ENCODE measurements at regions not wholly inside any gene's neighbourhood (a gene's known extent, or its start where the extent isn't known, plus 50 kb on each side); places are given as distances from the start of the nearest gene placed in this dataset.

DNA sequence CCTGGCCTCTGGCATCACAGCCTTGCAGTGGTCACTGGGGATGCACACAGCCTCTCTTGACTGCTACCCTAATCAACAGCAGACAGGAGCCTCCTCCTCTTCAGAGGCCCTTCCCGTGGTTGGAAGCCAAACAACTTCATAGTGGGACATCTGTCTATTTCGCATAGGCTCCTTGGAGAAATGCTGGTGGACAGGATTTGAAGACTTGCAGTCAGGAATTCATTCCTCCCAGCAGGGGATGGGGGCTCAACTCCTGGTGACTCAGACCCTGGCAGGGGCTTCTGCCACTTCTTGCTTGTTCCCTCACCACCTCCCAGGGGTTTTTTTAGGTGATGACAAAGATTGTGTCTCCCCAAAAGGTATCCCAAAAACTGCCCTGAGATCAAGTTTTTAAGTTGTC, 191.7 kb upstream of the CAMK1G start:
- no peak overlapping the region for H3K9ac ChIP-seq (ENCODE audit: low read length)
- H4K91ac ChIP-seq (ENCODE audit: low read depth, low read length) = no peak overlapping the region
- no peak overlapping the region for H3K18ac ChIP-seq (ENCODE audit: low read length)
- no CpG with 5 or more reads among the region's 2 CpGs for WGBS (ENCODE audit: extremely low coverage, insufficient coverage, insufficient read length)
- H4K8ac ChIP-seq (ENCODE audit: low read depth, low read length) = no peak overlapping the region
- no peak overlapping the region for H2BK120ac ChIP-seq (ENCODE audit: insufficient read depth, low read length, poor library complexity)
- no peak overlapping the region for H3K14ac ChIP-seq (ENCODE audit: low read length)
- H3K27me3 ChIP-seq (ENCODE audit: insufficient read depth, low read length) = no peaks in the 10 kb centered on the region
- H2BK5ac ChIP-seq (ENCODE audit: low read depth, low read length, poor library complexity) = no peak overlapping the region
- no peak overlapping the region for H4K12ac ChIP-seq (ENCODE audit: low read depth, low read length)
- H3K4me3 ChIP-seq (ENCODE audit: low read depth, low read length) = no peak overlapping the region
- H3K79me1 ChIP-seq (ENCODE audit: low read length) = peaks cover 22% of the 10 kb centered on the region
- no peak overlapping the region for H2AK5ac ChIP-seq (ENCODE audit: low read length)
- no peak overlapping the region for H3K23ac ChIP-seq (ENCODE audit: low read length)
- H3K27ac ChIP-seq (ENCODE audit: low read depth, low read length) = no peak overlapping the region
- no peaks in the 10 kb centered on the region for H3K36me3 ChIP-seq (ENCODE audit: control insufficient read depth in 1 of 2, insufficient read depth in 2 of 2, low read length in 2 of 2)
- no peak overlapping the region for H2AFZ ChIP-seq (ENCODE audit: insufficient read depth, low read length, poor library complexity)
- H2BK12ac ChIP-seq (ENCODE audit: low read length) = peak overlapping the region; percentile 86
- H3K9me3 ChIP-seq (ENCODE audit: insufficient read depth, low read depth, low read length) = no peaks in the 10 kb centered on the region
- peak; percentile 65 to 81 for DNase-seq
- H3K4me1 ChIP-seq (ENCODE audit: control insufficient read depth in 1 of 2, insufficient read depth in 2 of 2, low read length in 2 of 2) = peaks cover 14 to 31% of the 10 kb centered on the region in 2 experiments
- no peak overlapping the region for H3K4ac ChIP-seq (ENCODE audit: low read depth, low read length)
- no peak overlapping the region for H3K4me2 ChIP-seq (ENCODE audit: low read length)
- H3K79me2 ChIP-seq (ENCODE audit: control insufficient read depth, insufficient read depth, low read length, poor library complexity) = no peaks in the 10 kb centered on the region

GRCh38 chr1:209395169-209395568, 188.3 kb upstream of the CAMK1G start:
- peak overlapping the region; percentile 25 for H3K14ac ChIP-seq (ENCODE audit: low read length)
- peaks cover 22 to 32% of the 10 kb centered on the region in 2 experiments for H3K4me1 ChIP-seq (ENCODE audit: control insufficient read depth in 1 of 2, insufficient read depth in 2 of 2, low read length in 2 of 2)
- no peak overlapping the region for H3K27ac ChIP-seq (ENCODE audit: low read depth, low read length)
- DNase-seq = no peak
- H3K4me2 ChIP-seq (ENCODE audit: low read length) = no peak overlapping the region
- H4K8ac ChIP-seq (ENCODE audit: low read depth, low read length) = peak overlapping the region; percentile 17
- H3K4me3 ChIP-seq (ENCODE audit: low read depth, low read length) = no peak overlapping the region
- no peak overlapping the region for H3K4ac ChIP-seq (ENCODE audit: low read depth, low read length)
- H3K9ac ChIP-seq (ENCODE audit: low read length) = no peak overlapping the region
- H3K79me1 ChIP-seq (ENCODE audit: low read length) = peaks cover 20% of the 10 kb centered on the region
- no peak overlapping the region for H2AFZ ChIP-seq (ENCODE audit: insufficient read depth, low read length, poor library complexity)
- H2AK5ac ChIP-seq (ENCODE audit: low read length) = no peak overlapping the region
- no CpG with 5 or more reads among the region's 7 CpGs for WGBS (ENCODE audit: extremely low coverage, insufficient coverage, insufficient read length)
- H3K36me3 ChIP-seq (ENCODE audit: control insufficient read depth in 1 of 2, insufficient read depth in 2 of 2, low read length in 2 of 2) = no peaks in the 10 kb centered on the region
- H4K12ac ChIP-seq (ENCODE audit: low read depth, low read length) = no peak overlapping the region
- H3K9me3 ChIP-seq (ENCODE audit: insufficient read depth, low read depth, low read length) = no peaks in the 10 kb centered on the region
- H3K79me2 ChIP-seq (ENCODE audit: control insufficient read depth, insufficient read depth, low read length, poor library complexity) = peaks cover 2% of the 10 kb centered on the region
- peak overlapping the region; percentile 49 for H2BK120ac ChIP-seq (ENCODE audit: insufficient read depth, low read length, poor library complexity)
- no peak overlapping the region for H3K23ac ChIP-seq (ENCODE audit: low read length)
- no peak overlapping the region for H2BK12ac ChIP-seq (ENCODE audit: low read length)
- H2BK5ac ChIP-seq (ENCODE audit: low read depth, low read length, poor library complexity) = no peak overlapping the region
- H4K91ac ChIP-seq (ENCODE audit: low read depth, low read length) = no peak overlapping the region
- H3K18ac ChIP-seq (ENCODE audit: low read length) = no peak overlapping the region
- no peaks in the 10 kb centered on the region for H3K27me3 ChIP-seq (ENCODE audit: insufficient read depth, low read length)

GRCh38 chr1:209397371-209397770, 186.1 kb upstream of the CAMK1G start:
- H3K27me3 ChIP-seq (ENCODE audit: insufficient read depth, low read length) = no peaks in the 10 kb centered on the region
- no CpG with 5 or more reads among the region's 6 CpGs for WGBS (ENCODE audit: extremely low coverage, insufficient coverage, insufficient read length)
- no peak overlapping the region for H4K8ac ChIP-seq (ENCODE audit: low read depth, low read length)
- peaks cover 18 to 28% of the 10 kb centered on the region in 2 experiments for H3K4me1 ChIP-seq (ENCODE audit: control insufficient read depth in 1 of 2, insufficient read depth in 2 of 2, low read length in 2 of 2)
- H3K4ac ChIP-seq (ENCODE audit: low read depth, low read length) = no peak overlapping the region
- H2BK12ac ChIP-seq (ENCODE audit: low read length) = no peak overlapping the region
- H3K79me2 ChIP-seq (ENCODE audit: control insufficient read depth, insufficient read depth, low read length, poor library complexity) = peaks cover 2% of the 10 kb centered on the region
- H2BK5ac ChIP-seq (ENCODE audit: low read depth, low read length, poor library complexity) = no peak overlapping the region
- peak overlapping the region; percentile 84 for H2BK120ac ChIP-seq (ENCODE audit: insufficient read depth, low read length, poor library complexity)
- no peak overlapping the region for H3K9ac ChIP-seq (ENCODE audit: low read length)
- no peak overlapping the region for H3K23ac ChIP-seq (ENCODE audit: low read length)
- H3K27ac ChIP-seq (ENCODE audit: low read depth, low read length) = no peak overlapping the region
- H4K91ac ChIP-seq (ENCODE audit: low read depth, low read length) = no peak overlapping the region
- H3K4me2 ChIP-seq (ENCODE audit: low read length) = no peak overlapping the region
- no peak overlapping the region for H4K12ac ChIP-seq (ENCODE audit: low read depth, low read length)
- no peak overlapping the region for H2AK5ac ChIP-seq (ENCODE audit: low read length)
- no peaks in the 10 kb centered on the region for H3K9me3 ChIP-seq (ENCODE audit: insufficient read depth, low read depth, low read length)
- H3K14ac ChIP-seq (ENCODE audit: low read length) = no peak overlapping the region
- peaks cover 21% of the 10 kb centered on the region for H3K79me1 ChIP-seq (ENCODE audit: low read length)
- H3K4me3 ChIP-seq (ENCODE audit: low read depth, low read length) = no peak overlapping the region
- no peak for DNase-seq
- no peak overlapping the region for H2AFZ ChIP-seq (ENCODE audit: insufficient read depth, low read length, poor library complexity)
- no peaks in the 10 kb centered on the region for H3K36me3 ChIP-seq (ENCODE audit: control insufficient read depth in 1 of 2, insufficient read depth in 2 of 2, low read length in 2 of 2)
- H3K18ac ChIP-seq (ENCODE audit: low read length) = no peak overlapping the region

GRCh38 chr1:209397910-209398309, 185.6 kb upstream of the CAMK1G start:
- Histone ChIP-seq H4K8ac (ENCODE audit: low read depth, low read length) (peak overlapping the region; percentile 84), H3K79me2 (ENCODE audit: control insufficient read depth, insufficient read depth, low read length, poor library complexity) (peaks cover 2% of the 10 kb centered on the region), H2BK5ac (ENCODE audit: low read depth, low read length, poor library complexity) (peak overlapping the region; percentile 83)

More at GRCh38 chr1:209397910-209398309, 185.6 kb upstream of the CAMK1G start:
- Histone ChIP-seq H3K79me1 (ENCODE audit: low read length) (peaks cover 21% of the 10 kb centered on the region), H3K23ac (ENCODE audit: low read length) (no peak overlapping the region), H3K4me2 (ENCODE audit: low read length) (no peak overlapping the region), H3K36me3 (ENCODE audit: control insufficient read depth in 1 of 2, insufficient read depth in 2 of 2, low read length in 2 of 2) (no peaks in the 10 kb centered on the region), H3K9ac (ENCODE audit: low read length) (no peak overlapping the region), H3K4me3 (ENCODE audit: low read depth, low read length) (no peak overlapping the region), H3K27ac (ENCODE audit: low read depth, low read length) (peak overlapping the region; percentile 15), H3K18ac (ENCODE audit: low read length) (peak overlapping the region; percentile 88), H3K14ac (ENCODE audit: low read length) (peak overlapping the region; percentile 96), H3K4me1 (ENCODE audit: control insufficient read depth in 1 of 2, insufficient read depth in 2 of 2, low read length in 2 of 2) (peaks cover 18 to 28% of the 10 kb centered on the region in 2 experiments), H2AFZ (ENCODE audit: insufficient read depth, low read length, poor library complexity) (peak overlapping the region; percentile 52), H2BK12ac (ENCODE audit: low read length) (peak overlapping the region; percentile 80), H3K9me3 (ENCODE audit: insufficient read depth, low read depth, low read length) (no peaks in the 10 kb centered on the region), H2BK120ac (ENCODE audit: insufficient read depth, low read length, poor library complexity) (peak overlapping the region; percentile 98), H4K12ac (ENCODE audit: low read depth, low read length) (peak overlapping the region; percentile 59), H3K27me3 (ENCODE audit: insufficient read depth, low read length) (no peaks in the 10 kb centered on the region), H3K4ac (ENCODE audit: low read depth, low read length) (peak overlapping the region; percentile 88), H4K91ac (ENCODE audit: low read depth, low read length) (peak overlapping the region; percentile 98), H2AK5ac (ENCODE audit: low read length) (peak overlapping the region; percentile 99)
- no CpG with 5 or more reads among the region's 3 CpGs for WGBS (ENCODE audit: extremely low coverage, insufficient coverage, insufficient read length)
- no peak for DNase-seq
